Activated CD8-positive, alpha-beta memory T cell treated with anti-CD3 and anti-CD28 coated beads, Interleukin-2, amount 50 U/mL, for 24 hours (primary cell): ENCODE measurements at regions not wholly inside any gene's neighbourhood (a gene's known extent, or its start where the extent isn't known, plus 50 kb on each side); places are given as distances from the start of the nearest gene placed in this dataset.

Experiments
- DNase-seq: peaks from one replicate; pipeline ENCODE4 v3.0.0-alpha.2; 2020; ENCODE audit errors: extremely low read depth

DNA sequence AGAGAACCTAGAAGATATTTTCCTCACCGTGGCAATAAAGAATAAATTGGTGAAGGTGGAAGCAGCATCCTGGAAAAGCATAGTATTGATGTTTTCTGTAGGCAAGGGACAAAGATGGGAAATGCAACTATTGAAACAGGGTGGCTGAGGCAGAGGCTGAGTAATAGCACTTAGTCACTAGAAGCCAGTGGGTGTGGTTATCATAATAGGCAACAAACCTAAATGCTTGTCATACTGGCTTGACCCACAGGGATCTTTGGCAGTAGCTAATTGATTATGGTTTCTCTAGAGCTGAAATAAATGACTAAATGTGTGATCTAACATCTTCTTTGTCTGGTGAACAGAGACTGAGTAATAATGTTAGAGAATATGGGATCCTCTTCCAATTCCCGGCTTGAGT, 353.6 kb upstream of the RPS6KA3 start:
- DNase-seq: no peak

DNA sequence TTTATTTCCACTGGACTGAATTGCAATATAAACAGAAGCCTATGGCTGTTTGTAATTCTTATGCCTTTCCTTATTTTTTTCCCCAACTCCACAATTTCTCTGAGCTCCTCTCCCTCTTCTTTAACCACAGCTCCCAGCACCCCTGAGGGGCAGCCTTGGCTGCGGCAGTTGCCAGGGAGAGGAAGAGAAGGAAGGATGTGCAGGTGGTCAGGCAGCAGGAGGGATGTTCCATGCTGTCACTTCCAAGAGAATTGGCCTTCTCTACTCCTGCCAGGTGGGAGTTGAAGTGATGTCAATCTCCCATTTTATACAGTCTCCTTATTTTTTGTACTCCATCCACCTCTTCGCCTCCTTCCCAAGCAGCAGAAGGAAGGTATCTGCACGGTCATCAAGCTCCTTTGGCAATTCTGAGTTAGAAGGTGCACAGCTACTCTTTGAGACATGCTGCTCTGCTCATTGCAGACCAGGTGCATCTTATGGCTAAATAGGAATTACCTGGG, 343.3 kb upstream of the RPS6KA3 start:
- no peak for DNase-seq

DNA sequence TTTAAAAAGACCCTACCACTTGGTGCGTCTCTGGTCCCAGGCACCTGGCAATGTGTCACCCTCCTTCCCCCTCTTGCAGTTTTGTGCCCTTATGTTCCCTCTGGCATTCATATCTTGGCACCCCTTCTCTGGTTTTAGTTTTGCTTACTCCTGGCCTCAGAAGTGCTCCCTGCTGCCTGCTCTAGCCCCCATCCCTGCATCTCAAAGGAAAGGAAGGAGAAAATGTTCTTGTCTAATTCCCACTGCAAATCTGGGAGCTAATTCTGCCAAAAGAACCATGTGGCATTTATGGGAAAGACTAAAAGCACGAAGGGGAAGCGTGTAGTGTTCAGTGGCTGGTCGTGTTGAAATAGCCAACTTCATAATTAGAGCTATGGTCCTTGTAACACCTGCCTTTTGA, 340.1 kb upstream of the RPS6KA3 start:
- DNase-seq: no peak

DNA sequence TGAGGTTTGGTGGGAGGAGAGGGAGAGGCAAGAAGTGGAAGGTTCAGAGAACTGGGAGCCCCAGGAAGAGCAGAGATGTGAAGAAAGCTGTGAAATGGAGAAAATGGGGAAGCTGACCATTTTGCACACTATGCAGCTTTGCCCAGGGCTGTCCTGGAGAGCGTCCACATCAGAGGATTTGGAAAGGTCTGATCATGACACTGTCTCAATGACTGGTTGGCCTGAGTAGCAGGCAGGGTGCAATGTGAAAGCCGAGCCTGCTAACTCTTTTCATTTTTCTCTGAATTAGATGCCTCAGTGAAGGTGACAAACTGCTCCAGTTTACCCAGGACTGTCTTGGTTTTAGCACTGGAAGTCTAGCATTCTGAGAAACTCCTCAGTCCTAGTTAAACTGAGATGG, 330.1 kb upstream of the RPS6KA3 start:
- no peak for DNase-seq

DNA sequence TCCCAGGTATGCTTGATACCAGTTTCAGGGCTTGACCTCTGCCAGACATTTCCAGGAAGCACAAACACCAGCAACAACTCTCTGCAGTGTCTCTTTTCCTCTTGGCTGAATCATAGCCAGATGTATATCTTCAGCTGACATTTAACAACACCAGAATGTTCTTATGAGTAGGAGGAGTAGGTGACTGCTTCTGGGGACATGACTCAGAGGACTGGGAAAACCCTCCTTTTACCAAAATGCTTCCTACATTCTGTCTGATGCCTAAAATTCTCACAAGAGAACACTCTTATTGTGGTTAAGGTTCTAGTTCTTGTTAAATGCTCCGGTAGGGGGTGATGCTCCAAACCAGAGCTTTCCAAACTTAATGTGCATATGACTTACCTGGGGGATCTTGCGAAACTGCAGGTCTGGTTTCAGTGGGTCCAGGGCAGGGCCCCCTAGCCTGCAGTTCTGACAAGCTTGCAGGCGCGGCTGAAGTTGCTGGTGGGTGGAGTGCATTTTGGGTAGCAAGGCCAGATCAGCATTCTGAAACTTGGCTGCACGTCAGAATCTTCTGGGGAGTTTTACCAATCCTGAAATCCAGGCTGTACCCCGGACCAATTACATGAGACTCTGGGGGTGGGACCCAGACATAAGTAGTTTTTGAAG, 329.3 kb upstream of the RPS6KA3 start:
- peak; percentile 13 for DNase-seq

DNA sequence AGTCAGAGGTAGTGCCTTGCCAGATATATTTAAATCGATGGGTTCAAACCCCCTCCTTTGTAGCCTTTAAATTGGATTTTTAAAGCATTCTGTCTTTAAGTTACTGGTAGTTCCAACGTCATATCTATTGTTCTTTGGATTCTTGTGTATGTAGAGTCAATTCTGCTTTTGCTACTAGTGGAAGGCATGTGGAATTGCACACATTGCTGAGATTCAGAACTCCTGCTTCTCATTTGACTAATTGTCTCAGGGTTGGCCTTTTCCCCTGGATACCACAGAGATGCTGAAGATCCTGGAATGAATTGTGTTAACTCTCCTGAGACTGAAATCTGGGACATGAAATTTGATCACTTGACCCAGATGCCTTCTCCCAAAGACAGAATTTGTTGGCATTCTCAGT, 328.3 kb upstream of the RPS6KA3 start:
- no peak for DNase-seq

DNA sequence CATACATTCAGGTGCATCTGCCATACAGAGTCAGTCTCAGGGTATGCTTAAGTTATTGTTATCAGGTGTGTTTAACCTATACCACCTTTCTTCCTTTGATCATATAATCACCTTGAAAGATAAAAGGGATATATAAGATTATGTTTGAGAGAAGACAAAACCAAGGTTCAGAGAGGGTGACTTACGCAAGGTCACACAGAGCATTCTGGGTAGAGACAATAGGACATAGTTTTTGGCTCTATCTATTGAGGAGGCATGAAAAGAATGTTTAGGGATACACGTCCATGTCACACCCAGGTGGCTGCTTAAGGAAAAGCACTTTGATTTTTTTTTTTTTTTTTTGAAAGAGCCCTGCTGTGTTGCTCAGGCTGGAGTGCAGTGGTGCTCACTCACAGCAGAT, 327.1 kb upstream of the RPS6KA3 start:
- DNase-seq: no peak

DNA sequence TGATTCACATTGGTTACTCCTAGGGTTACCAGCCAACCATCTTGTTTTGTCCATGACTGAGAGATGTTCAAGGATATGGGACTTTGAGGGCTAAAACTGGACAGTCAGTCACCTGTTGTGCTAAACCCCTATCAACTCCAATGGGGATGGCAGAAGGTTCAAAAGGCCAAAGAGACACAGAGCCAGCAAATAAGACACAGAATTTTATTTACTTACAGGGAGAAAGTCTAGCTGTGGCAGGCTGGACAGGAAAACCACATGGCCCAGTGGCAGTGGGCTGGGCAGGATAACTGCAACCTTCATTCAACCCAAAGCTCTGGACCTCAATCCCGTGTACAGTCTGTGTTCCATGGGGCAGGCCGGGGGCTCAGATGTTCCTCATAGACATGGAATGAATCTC, 326.7 kb upstream of the RPS6KA3 start:
- DNase-seq: no peak

DNA sequence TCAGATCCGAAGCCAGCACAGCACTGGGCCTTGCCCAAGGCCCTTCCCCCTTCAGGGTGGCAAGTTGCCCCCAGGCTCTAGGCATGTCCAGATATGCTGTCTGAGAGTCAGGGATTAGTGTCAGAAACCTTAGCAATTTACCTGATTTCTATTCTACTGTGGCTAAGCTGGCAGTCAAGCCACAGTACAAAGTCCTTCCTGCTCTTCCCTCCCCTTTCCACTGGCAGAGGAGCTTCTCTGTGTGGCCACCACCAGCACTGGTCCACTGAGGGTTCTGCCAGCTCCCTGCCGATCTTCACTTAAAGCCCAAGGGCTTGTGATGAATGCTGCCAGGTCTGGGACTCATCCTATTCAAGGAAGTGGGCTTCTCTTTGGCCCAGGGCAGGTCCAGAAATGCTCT, 324.5 kb upstream of the RPS6KA3 start:
- no peak for DNase-seq

DNA sequence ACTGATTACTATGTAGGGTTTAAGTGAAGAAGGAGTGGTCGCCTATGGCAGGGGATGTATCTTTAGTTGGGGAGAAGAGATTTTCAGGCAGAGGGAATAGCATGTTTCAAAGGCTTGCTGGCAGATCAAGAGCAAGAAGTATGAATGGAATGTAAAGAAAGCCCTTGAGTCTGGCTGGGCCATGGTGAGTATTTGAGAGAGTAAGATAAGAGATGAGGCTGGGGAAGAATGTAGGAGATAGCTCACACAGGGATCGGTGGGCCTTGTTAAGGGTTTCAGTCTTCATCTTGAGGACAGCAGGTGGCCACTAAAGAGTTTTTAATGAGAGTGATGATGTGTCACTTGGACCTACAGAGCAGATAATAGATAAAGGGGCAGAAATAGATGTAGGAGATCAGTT, 319.1 kb upstream of the RPS6KA3 start:
- DNase-seq: no peak

DNA sequence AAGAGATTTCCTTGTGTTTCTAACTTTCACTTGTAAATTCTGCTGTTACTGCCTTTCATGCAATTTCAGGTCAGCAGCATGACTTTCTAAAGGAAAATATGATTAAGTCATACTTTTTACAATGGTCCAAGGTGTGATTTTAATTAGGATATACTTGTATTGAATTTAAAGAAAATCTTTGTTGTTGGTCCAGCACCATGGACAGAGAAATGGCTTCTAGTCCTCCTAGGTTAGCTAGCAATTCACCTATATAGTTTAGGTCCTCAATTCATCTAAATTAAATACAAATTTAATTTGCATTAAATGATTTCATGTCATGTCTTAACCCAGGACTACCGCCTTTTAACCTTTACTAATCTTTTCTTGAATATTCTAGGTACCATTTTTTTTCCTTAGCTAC, 304.9 kb upstream of the RPS6KA3 start:
- DNase-seq: no peak

DNA sequence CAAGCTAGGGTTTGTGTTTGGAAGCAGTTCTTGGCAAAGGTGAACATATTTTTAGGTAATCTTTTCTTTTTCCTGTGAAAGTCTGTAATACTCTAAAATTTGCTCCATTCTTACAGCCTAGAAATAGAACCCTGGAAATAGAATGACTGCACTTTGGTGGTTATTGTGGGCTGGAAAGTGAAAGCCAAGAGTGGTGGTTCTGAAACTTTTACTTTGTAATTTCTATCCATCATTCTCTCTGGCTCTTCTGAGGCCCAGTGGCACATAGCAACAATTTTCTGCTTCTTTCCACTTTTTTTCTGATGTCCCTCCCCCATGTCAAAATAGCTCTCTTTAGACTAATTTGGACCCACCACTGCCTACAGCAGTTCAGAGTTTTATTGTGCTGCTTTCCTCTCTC, 300.4 kb upstream of the RPS6KA3 start:
- DNase-seq: no peak

DNA sequence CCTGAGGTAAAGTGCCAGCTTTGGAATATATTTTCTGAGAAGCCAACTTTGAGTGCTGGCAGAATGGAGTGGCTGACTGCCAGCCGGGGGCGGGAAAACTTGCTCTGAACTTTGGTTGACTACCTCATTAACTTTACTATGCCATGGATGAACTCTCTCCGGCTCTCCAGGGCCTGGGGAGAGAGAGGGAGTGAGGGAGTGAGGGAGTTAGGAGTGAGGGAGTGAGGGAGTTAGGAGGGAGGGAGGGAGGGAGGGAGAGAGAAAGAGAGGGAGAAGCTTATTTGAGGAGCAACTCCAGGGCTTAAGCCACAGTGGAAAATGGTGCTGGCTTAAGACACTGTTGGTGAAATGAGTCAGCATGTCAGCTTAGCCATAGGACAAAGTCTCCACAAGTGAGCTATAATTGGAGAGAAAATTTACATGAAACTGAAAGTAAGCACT, 280.9 kb upstream of the RPS6KA3 start:
- DNase-seq: no peak

DNA sequence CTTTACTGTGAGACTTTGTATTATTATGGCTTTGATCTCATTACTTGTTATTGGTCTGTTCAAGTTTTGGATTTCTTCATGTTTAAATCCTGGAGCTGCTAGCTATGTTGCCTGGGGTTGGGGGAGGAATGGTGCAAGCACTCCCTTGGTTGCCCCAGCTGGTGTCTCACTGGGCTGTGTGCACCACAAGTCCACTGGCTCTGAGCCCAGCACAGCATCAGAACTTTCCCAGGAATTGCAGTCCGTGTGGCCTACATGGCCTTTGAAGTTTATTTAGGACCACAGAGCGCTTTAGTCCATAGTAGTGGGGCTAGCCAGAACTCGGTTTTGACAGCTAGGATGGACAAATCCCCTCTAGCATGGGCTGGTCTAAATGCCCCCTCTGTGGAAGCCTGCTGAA, 278.8 kb upstream of the RPS6KA3 start:
- no peak for DNase-seq

DNA sequence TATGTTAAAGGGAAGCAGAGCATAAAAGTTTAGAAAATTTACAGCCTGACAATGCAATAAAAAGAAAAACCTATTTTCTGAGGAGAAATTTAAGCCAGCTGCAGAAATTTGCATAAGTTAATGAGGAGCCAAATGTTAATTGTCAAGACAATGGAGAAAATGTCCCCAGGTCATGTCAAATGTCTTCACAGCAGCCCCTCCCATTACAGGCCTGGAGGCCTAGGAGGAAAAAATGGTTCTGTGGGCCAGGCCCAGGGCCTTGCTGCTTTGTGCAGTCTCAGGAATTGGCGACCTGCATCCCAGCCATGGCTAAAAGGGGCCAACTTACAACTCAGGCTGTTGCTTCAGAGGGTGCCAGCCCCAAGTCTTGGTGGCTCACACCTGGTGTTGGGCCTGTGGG, 275.4 kb upstream of the RPS6KA3 start:
- no peak for DNase-seq

DNA sequence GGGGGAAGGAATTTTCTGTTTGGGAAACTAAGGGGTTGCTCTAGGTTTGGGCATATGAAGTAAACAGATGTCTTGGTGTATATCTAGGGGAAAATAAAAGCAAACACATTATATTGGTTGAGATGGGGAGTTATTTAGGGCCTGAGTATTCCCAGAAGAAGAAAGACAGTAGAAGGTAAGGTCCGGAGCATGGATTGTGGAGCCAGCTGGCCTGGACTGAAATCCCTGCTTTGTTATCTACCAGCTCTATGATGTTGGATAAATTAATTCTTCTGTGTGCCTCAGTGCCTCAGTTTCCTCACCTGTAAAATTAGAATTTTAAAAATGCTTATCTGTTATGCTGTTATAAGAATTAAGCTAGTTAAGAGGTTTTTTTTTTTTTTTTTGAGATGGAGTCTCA, 272.3 kb upstream of the RPS6KA3 start:
- no peak for DNase-seq

DNA sequence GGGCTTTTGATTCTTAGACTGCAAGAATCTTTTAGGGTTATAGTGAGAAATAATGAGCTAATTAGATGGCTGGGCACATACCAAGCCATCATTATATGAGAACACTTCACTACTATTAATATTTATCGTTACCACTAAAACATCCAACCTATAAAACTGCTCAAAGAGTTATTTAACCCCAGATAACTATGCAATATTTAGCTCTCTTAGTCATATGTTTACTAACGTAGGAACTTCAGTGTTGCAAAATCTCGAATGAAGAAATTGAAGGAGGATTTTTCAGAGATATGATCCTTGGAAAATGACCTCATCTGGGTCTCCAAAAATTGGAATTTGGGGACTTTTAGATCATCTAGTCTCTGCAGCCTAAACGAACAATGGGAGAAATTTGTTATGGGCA, 265.0 kb upstream of the RPS6KA3 start:
- DNase-seq: no peak

DNA sequence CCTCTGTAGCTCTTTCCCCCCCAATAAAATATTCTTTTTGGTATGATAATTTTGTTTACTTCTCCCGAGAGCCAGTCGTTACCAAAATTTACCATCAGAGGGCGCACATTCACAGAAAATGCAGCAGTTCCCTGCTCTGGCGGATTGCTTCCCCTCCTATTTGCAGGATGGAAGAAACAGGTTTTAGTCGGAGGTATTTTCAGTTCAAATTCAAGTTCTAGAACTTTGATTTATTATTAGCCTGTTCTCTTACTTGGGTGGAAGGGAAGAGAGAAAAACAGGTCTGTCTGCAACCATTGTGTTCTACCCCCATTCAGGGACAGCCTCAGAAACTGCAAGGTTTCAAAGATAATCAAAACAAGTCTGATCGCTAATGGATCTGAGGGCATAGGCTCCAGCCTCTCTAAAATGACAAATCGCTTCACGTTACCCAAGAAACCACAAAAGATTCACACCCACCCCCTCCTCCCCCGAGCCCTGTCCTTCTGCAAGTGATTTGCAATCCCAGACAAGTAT, 263.8 kb upstream of the RPS6KA3 start:
- peak; percentile 30 for DNase-seq

DNA sequence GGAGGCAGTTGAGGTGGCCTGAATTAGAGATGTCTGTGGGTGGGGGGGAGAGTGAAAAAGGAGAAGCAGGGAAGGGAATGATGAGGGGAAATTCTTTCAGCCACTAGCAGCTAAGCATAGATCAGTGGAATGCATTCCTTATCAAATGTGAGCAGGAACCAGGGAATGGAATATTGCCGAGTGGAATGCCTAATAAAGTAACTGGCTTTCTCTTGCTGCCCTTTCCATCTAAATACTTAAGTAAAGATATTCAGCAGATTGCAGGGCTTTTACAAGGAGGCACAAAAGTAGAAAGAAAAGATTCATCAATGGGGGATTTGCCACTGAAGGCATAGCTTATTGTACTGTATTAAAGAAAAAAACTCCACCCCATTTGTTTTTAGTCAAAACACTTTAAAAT, 263.0 kb upstream of the RPS6KA3 start:
- no peak for DNase-seq

DNA sequence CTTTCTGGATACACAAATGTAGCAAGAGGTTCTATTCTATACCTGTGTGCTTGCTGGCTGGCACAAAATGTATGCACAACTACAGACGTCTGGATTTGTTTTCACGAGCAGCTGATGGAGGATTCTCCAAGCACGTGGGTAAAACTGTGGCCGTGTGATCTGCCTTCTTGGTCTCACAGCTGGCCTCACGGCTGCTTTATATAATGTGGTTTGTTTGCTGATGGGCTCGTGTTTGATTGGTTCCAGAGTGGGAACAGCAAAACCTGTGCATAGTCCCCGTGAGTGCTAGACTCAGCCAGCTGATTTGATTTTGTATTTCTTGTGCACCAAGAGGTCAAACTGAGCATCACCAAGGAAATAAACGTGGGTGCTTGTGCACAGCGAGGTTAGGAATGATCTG, 262.6 kb upstream of the RPS6KA3 start:
- no peak for DNase-seq

DNA sequence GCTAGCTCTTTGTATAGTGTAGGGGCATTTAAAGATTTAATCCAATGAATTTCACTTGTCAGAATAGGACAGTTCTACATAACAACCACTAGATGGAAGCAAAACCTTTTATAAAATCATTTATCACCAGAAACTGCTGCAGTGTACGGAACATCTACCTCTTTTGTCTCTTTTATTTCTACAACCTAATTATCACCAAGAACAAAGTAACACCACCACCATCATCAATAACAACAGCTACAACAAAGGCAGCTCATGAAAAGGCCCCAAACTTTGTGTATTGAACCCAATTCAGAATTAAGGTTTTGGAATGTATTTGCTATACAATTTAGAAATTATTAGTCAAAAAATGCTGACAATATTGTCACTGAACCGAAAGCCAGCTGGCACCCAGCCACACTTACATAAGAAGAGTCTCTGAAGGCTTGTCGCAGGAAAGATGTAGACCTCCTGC, 260.9 kb upstream of the RPS6KA3 start:
- no peak for DNase-seq

DNA sequence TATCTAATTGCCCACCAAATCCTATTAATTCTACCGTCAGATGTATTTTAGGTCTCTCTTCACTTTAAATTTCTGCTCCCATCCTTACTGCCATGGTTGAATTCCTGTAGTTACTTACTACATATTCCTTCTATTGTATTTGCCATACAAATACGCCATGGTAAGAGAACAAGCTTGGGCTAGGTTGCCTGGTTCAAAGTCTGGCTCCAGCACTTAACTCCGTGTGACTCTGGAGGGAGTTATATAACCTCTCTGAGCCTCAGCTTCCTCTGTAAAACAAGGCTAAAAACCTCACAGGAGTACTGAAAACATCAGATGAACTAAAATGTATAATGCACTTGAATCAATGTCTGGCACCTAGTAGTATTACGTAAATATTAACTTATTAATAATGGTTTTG, 260.3 kb upstream of the RPS6KA3 start:
- no peak for DNase-seq

DNA sequence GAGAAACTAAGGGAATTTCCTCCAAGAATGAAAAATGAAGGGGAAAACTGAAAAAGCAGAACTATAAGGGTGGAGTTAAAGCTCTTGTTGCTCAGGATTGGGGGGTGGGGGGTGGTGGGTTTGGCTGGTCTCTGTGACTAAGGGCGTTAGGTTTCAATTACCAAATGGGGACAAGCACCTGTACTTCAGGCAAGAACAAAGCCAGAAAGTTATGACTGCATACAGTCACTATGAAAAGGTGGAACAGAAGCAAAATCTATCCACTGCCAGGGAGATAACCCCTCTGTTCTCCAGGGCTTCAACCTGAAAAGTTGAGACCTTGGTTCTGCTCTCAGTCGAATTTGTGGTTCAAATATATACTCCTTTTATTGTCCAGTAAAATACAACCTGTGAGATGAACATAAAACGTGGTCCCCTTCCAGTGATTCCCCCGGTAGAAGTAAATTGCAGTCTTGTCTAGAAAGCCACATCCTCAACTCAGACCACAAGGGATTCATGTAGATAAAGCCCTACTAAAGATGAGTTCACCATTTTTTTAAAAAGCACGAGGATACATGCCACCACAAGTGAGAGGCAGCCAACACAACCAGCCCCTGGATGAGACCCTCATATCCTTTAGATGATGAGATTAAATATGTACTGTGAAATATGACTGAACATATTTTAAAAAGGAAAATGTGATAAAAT, 257.1 kb upstream of the RPS6KA3 start:
- DNase-seq: no peak
